WERI-Rb-1 (cell line): ENCODE measurements at regions not wholly inside any gene's neighbourhood (a gene's known extent, or its start where the extent isn't known, plus 50 kb on each side); places are given as distances from the start of the nearest gene placed in this dataset.

Experiments used
- DNase-seq: peaks from one replicate; pipeline ENCODE4 v3.0.0-alpha.2; 2020
- H3K27ac ChIP-seq: fragments of 250-450 bp; sonication (Bioruptor Pico); 2 replicates; pipeline ENCODE4 v1.5.1; 2020; ENCODE audit warnings: mild to moderate bottlenecking, moderate library complexity
- H3K27me3 ChIP-seq: fragments of 250-450 bp; sonication (Bioruptor Pico); 2 replicates; pipeline ENCODE4 v1.5.1; 2021; ENCODE audit warnings: mild to moderate bottlenecking, low read depth, moderate library complexity; ENCODE audit not compliant: insufficient read depth, severe bottlenecking
- H3K36me3 ChIP-seq: fragments of 250-450 bp; sonication (Bioruptor Pico); 2 replicates; pipeline ENCODE4 v1.5.1; 2020; ENCODE audit warnings: mild to moderate bottlenecking, moderate library complexity
- H3K4me3 ChIP-seq: 2 replicates; pipeline ENCODE4 v1.5.1; 2011; ENCODE audit warnings: low read depth, mild to moderate bottlenecking, control low read depth, low read length
- H3K9me3 ChIP-seq: fragments of 250-450 bp; sonication (Bioruptor Pico); 2 replicates; pipeline ENCODE4 v1.5.1; 2021; ENCODE audit warnings: mild to moderate bottlenecking, moderate library complexity; ENCODE audit not compliant: severe bottlenecking
- TF ChIP-seq, protein P1 (sequence below): IDR thresholded peaks from 2 replicates; pipeline ENCODE4 v1.5.1; 2011; ENCODE audit warnings: low read depth, mild to moderate bottlenecking, control low read depth, inconsistent platforms, low read length

DNA sequence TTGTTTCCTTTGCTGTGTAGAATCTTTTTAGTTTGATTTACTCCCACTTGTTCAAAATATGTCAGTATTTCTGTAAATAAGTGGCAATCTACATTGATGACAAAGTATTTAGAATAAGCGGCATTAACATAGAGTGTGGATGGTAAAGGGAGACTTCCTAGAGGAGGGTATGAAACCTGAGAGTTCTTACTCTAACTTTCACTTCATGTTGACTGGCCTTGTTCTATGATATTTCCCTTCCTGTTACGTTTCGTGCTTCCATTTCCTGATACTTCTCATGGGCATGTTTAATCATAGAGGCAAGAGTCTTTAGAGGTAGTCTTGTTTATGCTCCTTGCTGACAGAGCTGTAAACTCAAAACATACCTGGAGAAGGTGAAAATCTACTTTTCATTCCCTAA is 408.9 kb downstream of the GLUD2 start:
- Histone ChIP-seq H3K4me3 (no peak overlapping the region), H3K27ac (no peak overlapping the region), H3K36me3 (no peaks in the 10 kb centered on the region), H3K27me3 (peaks cover 7% of the 10 kb centered on the region), H3K9me3 (no peaks in the 10 kb centered on the region)
- TF ChIP-seq, protein P1, sequence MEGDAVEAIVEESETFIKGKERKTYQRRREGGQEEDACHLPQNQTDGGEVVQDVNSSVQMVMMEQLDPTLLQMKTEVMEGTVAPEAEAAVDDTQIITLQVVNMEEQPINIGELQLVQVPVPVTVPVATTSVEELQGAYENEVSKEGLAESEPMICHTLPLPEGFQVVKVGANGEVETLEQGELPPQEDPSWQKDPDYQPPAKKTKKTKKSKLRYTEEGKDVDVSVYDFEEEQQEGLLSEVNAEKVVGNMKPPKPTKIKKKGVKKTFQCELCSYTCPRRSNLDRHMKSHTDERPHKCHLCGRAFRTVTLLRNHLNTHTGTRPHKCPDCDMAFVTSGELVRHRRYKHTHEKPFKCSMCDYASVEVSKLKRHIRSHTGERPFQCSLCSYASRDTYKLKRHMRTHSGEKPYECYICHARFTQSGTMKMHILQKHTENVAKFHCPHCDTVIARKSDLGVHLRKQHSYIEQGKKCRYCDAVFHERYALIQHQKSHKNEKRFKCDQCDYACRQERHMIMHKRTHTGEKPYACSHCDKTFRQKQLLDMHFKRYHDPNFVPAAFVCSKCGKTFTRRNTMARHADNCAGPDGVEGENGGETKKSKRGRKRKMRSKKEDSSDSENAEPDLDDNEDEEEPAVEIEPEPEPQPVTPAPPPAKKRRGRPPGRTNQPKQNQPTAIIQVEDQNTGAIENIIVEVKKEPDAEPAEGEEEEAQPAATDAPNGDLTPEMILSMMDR, result no peak
- DNase-seq, result no peak

DNA sequence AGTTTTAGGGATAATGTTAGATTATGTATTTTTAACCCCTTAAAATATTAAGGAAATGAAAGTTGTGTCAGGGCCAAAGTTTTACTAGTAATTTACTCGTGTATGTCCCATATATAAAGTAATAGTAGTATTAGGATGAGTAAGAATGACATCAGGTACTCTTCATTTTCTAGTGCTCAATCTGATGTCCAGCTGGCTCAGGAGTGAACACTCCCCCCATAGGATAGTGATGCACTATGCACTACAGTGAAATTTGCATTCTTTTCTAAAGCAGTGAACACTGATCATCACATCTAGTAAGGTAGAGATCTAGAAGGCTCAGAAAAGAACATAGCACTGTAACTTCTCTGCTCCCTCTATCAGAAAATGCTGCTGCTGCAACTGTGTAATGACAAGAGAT is 409.7 kb downstream of the GLUD2 start:
- TF ChIP-seq, protein P1, result no peak
- peaks cover 9% of the 10 kb centered on the region for H3K27me3 ChIP-seq
- H3K9me3 ChIP-seq, result no peaks in the 10 kb centered on the region
- no peak overlapping the region for H3K4me3 ChIP-seq
- no peak for DNase-seq
- H3K27ac ChIP-seq, result no peak overlapping the region
- no peaks in the 10 kb centered on the region for H3K36me3 ChIP-seq

DNA sequence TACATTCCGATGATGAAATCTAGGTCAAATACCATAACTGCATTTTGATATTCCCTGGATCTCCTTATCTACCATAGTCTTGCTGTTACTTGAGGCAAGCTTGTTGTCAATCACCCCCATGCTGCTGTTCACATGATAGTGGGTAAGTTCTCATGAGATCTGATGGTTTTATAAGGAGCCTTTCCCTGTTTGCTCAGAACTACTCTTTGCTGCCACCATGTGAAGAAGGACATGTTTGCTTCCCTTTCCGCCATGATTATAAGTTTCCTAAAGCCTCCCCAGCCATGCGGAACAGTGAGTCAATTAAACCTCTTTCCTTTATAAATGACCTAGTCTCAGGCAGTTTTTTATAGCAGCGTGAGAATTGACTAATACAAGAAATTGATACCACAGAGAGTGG is 432.0 kb downstream of the GLUD2 start:
- H3K9me3 ChIP-seq, result no peaks in the 10 kb centered on the region
- H3K27ac ChIP-seq, result no peak overlapping the region
- H3K36me3 ChIP-seq, result no peaks in the 10 kb centered on the region
- no peak overlapping the region for H3K4me3 ChIP-seq
- H3K27me3 ChIP-seq, result peaks cover 3% of the 10 kb centered on the region
- TF ChIP-seq, protein P1, result no peak
- DNase-seq, result no peak

DNA sequence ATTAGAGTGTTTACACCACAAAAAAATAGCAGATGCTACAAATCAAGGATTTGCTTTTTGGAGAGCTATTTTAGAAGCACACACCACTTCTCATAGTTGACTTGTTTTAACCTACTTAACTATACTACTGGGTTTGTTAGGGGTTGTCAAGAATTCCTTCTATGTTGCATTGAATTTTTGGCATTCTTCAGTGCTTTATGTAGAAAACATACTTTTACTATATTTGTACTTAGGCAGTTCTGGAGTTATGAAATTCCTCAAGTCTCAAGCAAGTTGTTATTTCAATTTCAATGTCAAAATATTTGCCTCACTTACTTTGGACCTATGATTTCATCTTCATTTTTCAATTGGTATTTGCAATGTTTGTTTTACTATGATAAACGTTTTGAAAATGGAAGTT is 449.6 kb downstream of the GLUD2 start:
- no peaks in the 10 kb centered on the region for H3K36me3 ChIP-seq
- H3K27ac ChIP-seq, result no peak overlapping the region
- no peak for DNase-seq
- TF ChIP-seq, protein P1, result no peak
- H3K27me3 ChIP-seq, result peaks cover 13% of the 10 kb centered on the region
- H3K4me3 ChIP-seq, result no peak overlapping the region
- no peaks in the 10 kb centered on the region for H3K9me3 ChIP-seq

DNA sequence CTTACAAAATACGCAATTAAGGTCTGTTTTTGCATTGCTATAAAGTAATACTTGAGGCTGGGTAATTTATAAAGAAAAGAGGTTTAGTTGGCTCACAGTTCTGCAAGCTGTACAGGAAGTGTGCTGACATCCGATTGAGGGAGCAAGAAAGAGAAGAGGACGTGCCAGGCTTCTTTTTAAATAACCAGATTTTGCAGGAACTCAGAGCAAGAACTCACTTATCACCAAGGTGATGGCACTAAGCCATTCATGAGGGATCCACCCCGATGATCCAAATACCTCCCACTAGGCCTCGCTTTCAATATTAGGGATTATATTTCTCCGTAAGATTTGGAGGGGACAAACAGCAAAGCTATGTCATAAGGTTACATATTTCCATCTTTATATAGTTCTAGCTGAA is 456.7 kb downstream of the GLUD2 start:
- Histone ChIP-seq H3K27me3 (peaks cover 3% of the 10 kb centered on the region), H3K9me3 (no peaks in the 10 kb centered on the region), H3K36me3 (no peaks in the 10 kb centered on the region), H3K27ac (no peak overlapping the region), H3K4me3 (no peak overlapping the region)
- TF ChIP-seq, protein P1, result no peak
- no peak for DNase-seq

DNA sequence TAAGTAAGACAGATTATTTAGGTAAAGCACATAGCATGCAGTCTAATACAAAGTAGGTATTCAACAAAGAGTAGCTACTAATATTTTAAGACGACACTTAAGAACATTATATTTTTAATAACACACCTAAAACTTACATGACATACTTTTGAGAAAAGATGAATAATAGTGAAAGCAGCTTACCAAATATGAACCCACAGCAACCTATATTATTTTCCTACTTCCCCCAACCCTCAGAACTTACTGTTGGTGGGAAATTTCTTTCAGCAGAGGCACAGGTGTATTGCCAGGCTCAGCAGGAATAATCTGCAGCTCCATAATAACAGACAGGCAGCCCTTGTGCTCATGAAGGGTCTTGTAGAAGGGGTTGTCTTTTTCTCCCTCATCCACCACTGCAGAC is 498.9 kb downstream of the GLUD2 start:
- no peak for DNase-seq
- peaks cover 9% of the 10 kb centered on the region for H3K27me3 ChIP-seq
- no peak overlapping the region for H3K27ac ChIP-seq
- no peak overlapping the region for H3K4me3 ChIP-seq
- no peaks in the 10 kb centered on the region for H3K36me3 ChIP-seq
- TF ChIP-seq, protein P1, result no peak
- no peaks in the 10 kb centered on the region for H3K9me3 ChIP-seq
